OCI-LY1 (cell line): ENCODE measurements at regions not wholly inside any gene's neighbourhood (a gene's known extent, or its start where the extent isn't known, plus 50 kb on each side); places are given as distances from the start of the nearest gene placed in this dataset.

Experiments used
- EZH2 ChIP-seq: fragments of 200-600 bp; sonication (generic), shearing (Covaris generic); IDR thresholded peaks from 2 replicates; pipeline ENCODE4 v1.8.0; 2017; ENCODE audit warnings: borderline replicate concordance, mixed run types, mild to moderate bottlenecking, antibody characterized with exemption, low read length, moderate library complexity, mixed read lengths
- TF ChIP-seq, protein P1 (sequence below): fragments of 200-600 bp; sonication (generic), shearing (Covaris generic); IDR thresholded peaks from 2 replicates; pipeline ENCODE4 v1.5.1; 2017; ENCODE audit warnings: mild to moderate bottlenecking, antibody characterized with exemption, low read length, moderate library complexity, mixed read lengths

DNA sequence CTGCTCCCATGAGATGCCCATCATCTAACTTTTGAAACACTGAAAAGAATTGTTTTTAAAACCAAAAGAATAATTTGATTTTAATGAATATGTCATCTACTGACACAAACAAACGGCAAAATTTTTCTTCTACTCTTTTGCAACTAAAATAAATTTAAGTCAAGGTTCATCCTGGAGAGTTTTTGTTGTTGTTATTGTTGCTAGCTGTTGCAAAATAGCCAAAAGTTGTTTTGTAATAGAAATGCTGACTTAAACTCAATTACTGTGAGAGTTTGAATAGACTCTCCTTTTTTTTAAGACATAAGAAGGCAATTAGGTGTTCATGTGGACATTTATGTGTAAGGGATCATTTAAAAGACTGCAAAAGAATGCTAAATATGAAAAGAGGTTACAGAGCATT lies 146.0 kb upstream of the SEM1 start:
- TF ChIP-seq, protein P1, sequence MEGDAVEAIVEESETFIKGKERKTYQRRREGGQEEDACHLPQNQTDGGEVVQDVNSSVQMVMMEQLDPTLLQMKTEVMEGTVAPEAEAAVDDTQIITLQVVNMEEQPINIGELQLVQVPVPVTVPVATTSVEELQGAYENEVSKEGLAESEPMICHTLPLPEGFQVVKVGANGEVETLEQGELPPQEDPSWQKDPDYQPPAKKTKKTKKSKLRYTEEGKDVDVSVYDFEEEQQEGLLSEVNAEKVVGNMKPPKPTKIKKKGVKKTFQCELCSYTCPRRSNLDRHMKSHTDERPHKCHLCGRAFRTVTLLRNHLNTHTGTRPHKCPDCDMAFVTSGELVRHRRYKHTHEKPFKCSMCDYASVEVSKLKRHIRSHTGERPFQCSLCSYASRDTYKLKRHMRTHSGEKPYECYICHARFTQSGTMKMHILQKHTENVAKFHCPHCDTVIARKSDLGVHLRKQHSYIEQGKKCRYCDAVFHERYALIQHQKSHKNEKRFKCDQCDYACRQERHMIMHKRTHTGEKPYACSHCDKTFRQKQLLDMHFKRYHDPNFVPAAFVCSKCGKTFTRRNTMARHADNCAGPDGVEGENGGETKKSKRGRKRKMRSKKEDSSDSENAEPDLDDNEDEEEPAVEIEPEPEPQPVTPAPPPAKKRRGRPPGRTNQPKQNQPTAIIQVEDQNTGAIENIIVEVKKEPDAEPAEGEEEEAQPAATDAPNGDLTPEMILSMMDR: no peak
- no peak for TF ChIP-seq EZH2
